ENCODE measurements at regions not wholly inside any gene's neighbourhood (a gene's known extent, or its start where the extent isn't known, plus 50 kb on each side); places are given as distances from the start of the nearest gene placed in this dataset.

DNA sequence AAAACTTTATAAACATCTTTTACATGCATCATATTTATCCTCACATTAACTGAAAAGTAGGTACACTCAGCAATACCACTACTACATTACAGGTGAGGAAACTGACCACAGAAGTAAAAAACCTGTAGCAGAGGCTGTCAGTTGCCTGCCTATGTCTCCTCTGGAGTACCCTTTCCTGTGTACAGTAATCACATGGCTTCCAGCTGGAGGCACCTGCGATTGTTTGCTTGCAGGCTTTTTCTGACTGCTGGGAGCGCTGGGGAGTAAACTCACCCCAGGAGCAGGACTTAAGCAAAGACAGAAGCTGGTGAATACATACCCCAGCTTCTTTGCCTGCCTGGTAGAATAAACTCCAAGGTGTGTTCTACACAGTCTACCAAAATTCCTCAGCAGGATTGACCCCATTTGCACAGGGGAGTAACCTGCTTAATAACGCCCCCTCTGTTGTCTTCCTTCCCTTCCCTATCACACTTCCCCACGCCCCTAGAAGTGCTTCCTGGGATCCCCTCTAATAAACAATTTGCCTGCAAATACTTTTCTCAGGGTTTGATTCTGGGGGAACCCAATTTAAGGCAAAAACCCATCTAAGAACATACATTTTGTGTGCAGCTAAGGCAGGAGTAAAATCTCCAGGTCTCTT is 138.9 kb downstream of the PTH2R start:
- no peak for DNase-seq
- H3K4me3 ChIP-seq = no peak overlapping the region

DNA sequence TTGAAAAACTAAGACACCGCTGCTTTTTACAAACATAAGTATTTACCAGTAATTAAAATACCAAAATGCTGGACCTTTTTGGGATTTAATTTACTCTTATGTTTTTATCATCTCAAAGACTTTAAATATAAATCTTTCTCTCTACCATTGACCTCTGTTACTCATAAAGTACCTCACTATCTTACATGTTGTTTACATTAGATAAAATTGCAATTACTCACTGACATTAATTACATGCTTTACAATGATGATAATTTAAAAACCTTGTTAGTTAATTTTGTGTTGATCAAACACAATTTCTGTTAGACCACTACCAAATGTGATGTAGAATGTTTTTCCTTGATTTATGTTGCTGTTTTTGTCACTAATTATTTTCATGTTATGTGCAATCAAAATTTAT is 139.5 kb downstream of the PTH2R start:
- TF ChIP-seq, protein P1, sequence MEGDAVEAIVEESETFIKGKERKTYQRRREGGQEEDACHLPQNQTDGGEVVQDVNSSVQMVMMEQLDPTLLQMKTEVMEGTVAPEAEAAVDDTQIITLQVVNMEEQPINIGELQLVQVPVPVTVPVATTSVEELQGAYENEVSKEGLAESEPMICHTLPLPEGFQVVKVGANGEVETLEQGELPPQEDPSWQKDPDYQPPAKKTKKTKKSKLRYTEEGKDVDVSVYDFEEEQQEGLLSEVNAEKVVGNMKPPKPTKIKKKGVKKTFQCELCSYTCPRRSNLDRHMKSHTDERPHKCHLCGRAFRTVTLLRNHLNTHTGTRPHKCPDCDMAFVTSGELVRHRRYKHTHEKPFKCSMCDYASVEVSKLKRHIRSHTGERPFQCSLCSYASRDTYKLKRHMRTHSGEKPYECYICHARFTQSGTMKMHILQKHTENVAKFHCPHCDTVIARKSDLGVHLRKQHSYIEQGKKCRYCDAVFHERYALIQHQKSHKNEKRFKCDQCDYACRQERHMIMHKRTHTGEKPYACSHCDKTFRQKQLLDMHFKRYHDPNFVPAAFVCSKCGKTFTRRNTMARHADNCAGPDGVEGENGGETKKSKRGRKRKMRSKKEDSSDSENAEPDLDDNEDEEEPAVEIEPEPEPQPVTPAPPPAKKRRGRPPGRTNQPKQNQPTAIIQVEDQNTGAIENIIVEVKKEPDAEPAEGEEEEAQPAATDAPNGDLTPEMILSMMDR (conservative IDR thresholded peaks at IDR 0.05) = no peak
- TF ChIP-seq EZH2 (IDR thresholded peaks at IDR 0.05; ENCODE audit: low read depth) = no peak
- DNase-seq = no peak
- Histone ChIP-seq H3K79me2 (ENCODE audit: low read depth) (no peaks in the 10 kb centered on the region), H3K36me3 (ENCODE audit: low read depth) (no peaks in the 10 kb centered on the region), H3K27me3 (ENCODE audit: insufficient read depth, low read depth) (no peaks in the 10 kb centered on the region), H3K9me2 (ENCODE audit: insufficient read depth) (no peaks in the 10 kb centered on the region), H2AFZ (no peak overlapping the region), H3F3A (ENCODE audit: insufficient read depth, low read depth) (no peaks in the 10 kb centered on the region), H3K4me2 (no peak overlapping the region), H3K9me3 (ENCODE audit: insufficient read depth, low read depth) (no peaks in the 10 kb centered on the region), H3K27ac (no peak overlapping the region), H3K4me3 (no peak overlapping the region), H4K20me1 (ENCODE audit: insufficient read depth) (no peaks in the 10 kb centered on the region), H3K4me1 (replicated peaks; ENCODE audit: insufficient read depth) (no peaks in the 10 kb centered on the region)
- intact Hi-C loops (cut with micrococcal nuclease; ENCODE audit: unreplicated experiment) = no loop called here
- CTCF ChIA-PET = no interaction called here
- POLR2A ChIA-PET (ENCODE audit: unreplicated experiment) = no interaction called here
- no TSS peak for BruUV-seq (replicated peaks)

More for the DNA sequence above, 138.9 kb downstream of the PTH2R start:
- H4K20me1 ChIP-seq (ENCODE audit: insufficient read depth) = no peaks in the 10 kb centered on the region
- H3K79me2 ChIP-seq (ENCODE audit: low read depth) = no peaks in the 10 kb centered on the region
- no peaks in the 10 kb centered on the region for H3K9me2 ChIP-seq (ENCODE audit: insufficient read depth)
- no peaks in the 10 kb centered on the region for H3K4me1 ChIP-seq (replicated peaks; ENCODE audit: insufficient read depth)
- intact Hi-C loops (cut with micrococcal nuclease; ENCODE audit: unreplicated experiment) = no loop called here
- TF ChIP-seq, protein P1 (conservative IDR thresholded peaks at IDR 0.05) = no peak
- TF ChIP-seq EZH2 (IDR thresholded peaks at IDR 0.05; ENCODE audit: low read depth) = no peak
- no peak overlapping the region for H3K27ac ChIP-seq
- H3K9me3 ChIP-seq (ENCODE audit: insufficient read depth, low read depth) = no peaks in the 10 kb centered on the region
- H3K36me3 ChIP-seq (ENCODE audit: low read depth) = no peaks in the 10 kb centered on the region
- CTCF ChIA-PET = no interaction called here
- no peaks in the 10 kb centered on the region for H3K27me3 ChIP-seq (ENCODE audit: insufficient read depth, low read depth)
- no TSS peak for BruUV-seq (replicated peaks)
- POLR2A ChIA-PET (ENCODE audit: unreplicated experiment) = no interaction called here
- no peak overlapping the region for H3K4me2 ChIP-seq
- no peak overlapping the region for H2AFZ ChIP-seq
- no peaks in the 10 kb centered on the region for H3F3A ChIP-seq (ENCODE audit: insufficient read depth, low read depth)

- BruUV-seq (replicated peaks) = no TSS peak
- H3K27ac ChIP-seq = no peak overlapping the region
- no peaks in the 10 kb centered on the region for H3K9me3 ChIP-seq (ENCODE audit: insufficient read depth, low read depth)
- ChIA-PET POLR2A (ENCODE audit: unreplicated experiment) (no interaction called here), CTCF (no interaction called here)
- H4K20me1 ChIP-seq (ENCODE audit: insufficient read depth) = no peaks in the 10 kb centered on the region
- no peak overlapping the region for H3K4me2 ChIP-seq
- H3K4me3 ChIP-seq = no peak overlapping the region
- H3K79me2 ChIP-seq (ENCODE audit: low read depth) = no peaks in the 10 kb centered on the region
- no peak for DNase-seq
- no peaks in the 10 kb centered on the region for H3F3A ChIP-seq (ENCODE audit: insufficient read depth, low read depth)
- H2AFZ ChIP-seq = no peak overlapping the region
- intact Hi-C loops (cut with micrococcal nuclease; ENCODE audit: unreplicated experiment) = no loop called here
- H3K27me3 ChIP-seq (ENCODE audit: insufficient read depth, low read depth) = no peaks in the 10 kb centered on the region
- no peaks in the 10 kb centered on the region for H3K9me2 ChIP-seq (ENCODE audit: insufficient read depth)
- no peak for TF ChIP-seq EZH2 (IDR thresholded peaks at IDR 0.05; ENCODE audit: low read depth)
- TF ChIP-seq, protein P1 (conservative IDR thresholded peaks at IDR 0.05) = no peak
- H3K4me1 ChIP-seq (replicated peaks; ENCODE audit: insufficient read depth) = no peaks in the 10 kb centered on the region
- no peaks in the 10 kb centered on the region for H3K36me3 ChIP-seq (ENCODE audit: low read depth)
Observed at GRCh38 chr2:208546860-208547650, 140.5 kb downstream of the PTH2R start.
